GDM1 (cell line): ENCODE measurements at regions not wholly inside any gene's neighbourhood (a gene's known extent, or its start where the extent isn't known, plus 50 kb on each side); places are given as distances from the start of the nearest gene placed in this dataset.

ENCODE experiments used
- DNase-seq: peaks from one replicate; lab custom pipeline; 2025; lab: John Stamatoyannopoulos, UW

GRCh38 chr16:85326113-85326793, 214.0 kb upstream of the CIBAR2 start:
- DNase-seq, result no peak

GRCh38 chr16:85326794-85327181, 214.5 kb upstream of the CIBAR2 start:
- no peak for DNase-seq

GRCh38 chr16:85327731-85328675, 215.7 kb upstream of the CIBAR2 start:
- DNase-seq, result peak; percentile 78

GRCh38 chr16:85328676-85329058, 216.4 kb upstream of the CIBAR2 start:
- DNase-seq, result peak; percentile 70

GRCh38 chr16:85329059-85329812, 217.0 kb upstream of the CIBAR2 start:
- DNase-seq, result no peak

- DNase-seq, result peak; percentile 19
Observed at GRCh38 chr16:85330006-85330693, 217.9 kb upstream of the CIBAR2 start.

GRCh38 chr16:85330694-85331188, 218.5 kb upstream of the CIBAR2 start:
- DNase-seq, result peak; percentile 29

- DNase-seq, result no peak
Observed at GRCh38 chr16:85331688-85332087, 219.4 kb upstream of the CIBAR2 start.

GRCh38 chr16:85332175-85332574, 219.9 kb upstream of the CIBAR2 start:
- no peak for DNase-seq

GRCh38 chr16:85333337-85333736, 221.1 kb upstream of the CIBAR2 start:
- DNase-seq, result no peak

GRCh38 chr16:85333744-85334640, 221.7 kb upstream of the CIBAR2 start:
- no peak for DNase-seq

- DNase-seq, result peak; percentile 70
Observed at GRCh38 chr16:85334718-85335583, 222.7 kb upstream of the CIBAR2 start.

GRCh38 chr16:85335584-85336491, 223.6 kb upstream of the CIBAR2 start:
- no peak for DNase-seq

GRCh38 chr16:85337910-85338637, 225.8 kb upstream of the CIBAR2 start:
- DNase-seq, result no peak

- no peak for DNase-seq
Observed at GRCh38 chr16:85338638-85338982, 226.3 kb upstream of the CIBAR2 start.

GRCh38 chr16:85338989-85339685, 226.9 kb upstream of the CIBAR2 start:
- no peak for DNase-seq

- DNase-seq, result no peak
Observed at GRCh38 chr16:85341972-85342695, 229.9 kb upstream of the CIBAR2 start.
